WTC11 (cell line): ENCODE measurements at regions not wholly inside any gene's neighbourhood (a gene's known extent, or its start where the extent isn't known, plus 50 kb on each side); places are given as distances from the start of the nearest gene placed in this dataset.

Experiments
- ATAC-seq: fragments of 200-7000 bp; cut with Tn5 transposase; 2 replicates; pipeline ENCODE4 v1.10.0; 2021; ENCODE audit warnings: mild to moderate bottlenecking, moderate library complexity
- CTCF ChIA-PET: fragments of 300-600 bp; sonication (Branson Sonifier 250); formaldehyde crosslinking; loops from one replicate; lab custom pipeline; 2021; ENCODE audit warnings: antibody characterized with exemption; lab: Charles Lee
- POLR2A ChIA-PET: fragments of 350-600 bp; sonication (Branson Sonifier 250); formaldehyde crosslinking; loops from one replicate; lab custom pipeline; 2021; ENCODE audit warnings: antibody characterized with exemption; lab: Charles Lee
- DNase-seq: peaks from one replicate; pipeline ENCODE4 v3.0.0; 2021; ENCODE audit warnings: low spot score
- H3K27ac Mint-ChIP-seq: 2 replicates; pipeline ENCODE4 v1.8.0; 2021; ENCODE audit warnings: mixed read lengths
- H3K27me3 Mint-ChIP-seq: 2 replicates; pipeline ENCODE4 v1.8.0; 2021; ENCODE audit warnings: low read depth, mild to moderate bottlenecking, moderate library complexity, mixed read lengths
- H3K36me3 Mint-ChIP-seq: 2 replicates; pipeline ENCODE4 v1.8.0; 2021; ENCODE audit warnings: mixed read lengths
- H3K4me1 Mint-ChIP-seq: 2 replicates; pipeline ENCODE4 v1.8.0; 2022; ENCODE audit warnings: mixed read lengths
- H3K4me3 Mint-ChIP-seq: 2 replicates; pipeline ENCODE4 v1.8.0; 2021; ENCODE audit warnings: mild to moderate bottlenecking, moderate library complexity, mixed read lengths
- H3K9me3 Mint-ChIP-seq: 2 replicates; pipeline ENCODE4 v1.8.0; 2021; ENCODE audit warnings: mixed read lengths
- CBFB ChIP-seq: sonication (generic); formaldehyde crosslinking; IDR thresholded peaks from 2 replicates; pipeline ENCODE4 v1.8.1; 2022; ENCODE audit warnings: mild to moderate bottlenecking, low read depth, missing genetic modification reagents
- EMX1 ChIP-seq: fragments of 250-450 bp; sonication (Bioruptor Pico); IDR thresholded peaks from 2 replicates; pipeline ENCODE4 v1.8.0; 2021; ENCODE audit warnings: mild to moderate bottlenecking
- NFE2L1 ChIP-seq: sonication (generic); formaldehyde crosslinking; IDR thresholded peaks from 2 replicates; pipeline ENCODE4 v1.8.1; 2023; ENCODE audit warnings: missing genetic modification reagents
- TEAD4 ChIP-seq: sonication (generic); formaldehyde crosslinking; IDR thresholded peaks from 2 replicates; pipeline ENCODE4 v1.8.0; 2022; ENCODE audit warnings: mild to moderate bottlenecking, missing genetic modification reagents
- ZNF263 ChIP-seq: sonication (generic); formaldehyde crosslinking; IDR thresholded peaks from 2 replicates; pipeline ENCODE4 v1.8.1; 2022; ENCODE audit warnings: low read depth, mild to moderate bottlenecking, moderate library complexity, missing genetic modification reagents
- ZNF423 ChIP-seq: fragments of 250-450 bp; sonication (Bioruptor Pico); IDR thresholded peaks from 2 replicates; pipeline ENCODE4 v2.1.2; 2022; ENCODE audit warnings: mild to moderate bottlenecking, moderate library complexity
- TF ChIP-seq, protein P1 (sequence below): sonication (generic); formaldehyde crosslinking; IDR thresholded peaks from 2 replicates; pipeline ENCODE4 v1.8.0; 2023; ENCODE audit warnings: mild to moderate bottlenecking, missing genetic modification reagents
- TF ChIP-seq, protein P2 (sequence below): sonication (generic); formaldehyde crosslinking; IDR thresholded peaks from 2 replicates; pipeline ENCODE4 v1.8.1; 2023; ENCODE audit warnings: mild to moderate bottlenecking, missing genetic modification reagents, borderline replicate concordance
- TF ChIP-seq, protein P3 (sequence below): sonication (generic); formaldehyde crosslinking; IDR thresholded peaks from 2 replicates; pipeline ENCODE4 v1.8.0; 2022; ENCODE audit warnings: missing genetic modification reagents
- TF ChIP-seq, protein P4 (sequence below): sonication (generic); formaldehyde crosslinking; IDR thresholded peaks from 2 replicates; pipeline ENCODE4 v1.8.0; 2023; ENCODE audit warnings: missing genetic modification reagents
- TF ChIP-seq, protein P5 (sequence below): sonication (generic); formaldehyde crosslinking; IDR thresholded peaks from 2 replicates; pipeline ENCODE4 v1.8.0; 2022; ENCODE audit warnings: mild to moderate bottlenecking, missing genetic modification reagents

DNA sequence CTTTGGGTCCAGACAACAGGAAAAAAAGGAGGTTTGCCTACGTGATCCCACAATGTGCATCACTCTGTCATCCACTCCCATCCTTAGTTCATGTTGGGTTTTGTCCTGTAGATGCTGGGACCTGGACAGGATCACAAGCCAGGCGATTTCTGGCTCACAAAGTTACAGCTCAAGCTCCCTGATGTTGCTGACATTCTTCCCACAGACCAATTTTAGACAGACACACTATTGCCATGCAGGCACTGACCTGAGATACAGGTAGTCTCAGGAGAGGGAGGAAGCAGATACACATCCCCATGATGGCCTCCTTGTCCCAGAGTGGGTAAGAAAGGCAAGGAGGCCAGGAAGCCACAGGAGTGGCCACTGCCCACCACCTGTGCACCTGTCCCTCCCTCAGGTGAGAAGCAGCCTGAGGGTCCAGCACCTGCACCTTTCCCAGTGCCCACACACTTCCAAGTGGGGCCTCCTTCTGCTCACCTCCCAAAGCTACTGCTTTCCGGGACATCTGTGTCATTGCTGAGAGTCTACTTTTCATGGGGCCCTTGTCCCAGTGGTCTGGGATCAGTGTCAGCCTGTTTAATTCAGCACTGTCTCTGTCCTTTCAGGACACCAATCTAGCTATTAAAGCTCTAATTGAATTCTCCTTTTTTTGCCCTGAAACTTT lies 52.0 kb upstream of the TOP3B start:
- CTCF ChIA-PET: interaction anchor here (1.0 to 2.0 kb wide), 3 partner anchors 9 to 62 kb away, joined by 3 to 6 read pairs (median 6); no protein-coding TSS in a partner anchor
- Mint-ChIP-seq H3K4me1 (peaks cover 9% of the 10 kb centered on the region), H3K4me3 (no peak overlapping the region), H3K27ac (no peak overlapping the region), H3K9me3 (no peaks in the 10 kb centered on the region), H3K27me3 (peaks cover 98% of the 10 kb centered on the region), H3K36me3 (no peaks in the 10 kb centered on the region)
- no peak for TF ChIP-seq NFE2L1 (CRISPR knock-in tag)
- TF ChIP-seq, protein P1, sequence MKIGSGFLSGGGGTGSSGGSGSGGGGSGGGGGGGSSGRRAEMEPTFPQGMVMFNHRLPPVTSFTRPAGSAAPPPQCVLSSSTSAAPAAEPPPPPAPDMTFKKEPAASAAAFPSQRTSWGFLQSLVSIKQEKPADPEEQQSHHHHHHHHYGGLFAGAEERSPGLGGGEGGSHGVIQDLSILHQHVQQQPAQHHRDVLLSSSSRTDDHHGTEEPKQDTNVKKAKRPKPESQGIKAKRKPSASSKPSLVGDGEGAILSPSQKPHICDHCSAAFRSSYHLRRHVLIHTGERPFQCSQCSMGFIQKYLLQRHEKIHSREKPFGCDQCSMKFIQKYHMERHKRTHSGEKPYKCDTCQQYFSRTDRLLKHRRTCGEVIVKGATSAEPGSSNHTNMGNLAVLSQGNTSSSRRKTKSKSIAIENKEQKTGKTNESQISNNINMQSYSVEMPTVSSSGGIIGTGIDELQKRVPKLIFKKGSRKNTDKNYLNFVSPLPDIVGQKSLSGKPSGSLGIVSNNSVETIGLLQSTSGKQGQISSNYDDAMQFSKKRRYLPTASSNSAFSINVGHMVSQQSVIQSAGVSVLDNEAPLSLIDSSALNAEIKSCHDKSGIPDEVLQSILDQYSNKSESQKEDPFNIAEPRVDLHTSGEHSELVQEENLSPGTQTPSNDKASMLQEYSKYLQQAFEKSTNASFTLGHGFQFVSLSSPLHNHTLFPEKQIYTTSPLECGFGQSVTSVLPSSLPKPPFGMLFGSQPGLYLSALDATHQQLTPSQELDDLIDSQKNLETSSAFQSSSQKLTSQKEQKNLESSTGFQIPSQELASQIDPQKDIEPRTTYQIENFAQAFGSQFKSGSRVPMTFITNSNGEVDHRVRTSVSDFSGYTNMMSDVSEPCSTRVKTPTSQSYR (CRISPR knock-in tag): no peak
- TF ChIP-seq, protein P2, sequence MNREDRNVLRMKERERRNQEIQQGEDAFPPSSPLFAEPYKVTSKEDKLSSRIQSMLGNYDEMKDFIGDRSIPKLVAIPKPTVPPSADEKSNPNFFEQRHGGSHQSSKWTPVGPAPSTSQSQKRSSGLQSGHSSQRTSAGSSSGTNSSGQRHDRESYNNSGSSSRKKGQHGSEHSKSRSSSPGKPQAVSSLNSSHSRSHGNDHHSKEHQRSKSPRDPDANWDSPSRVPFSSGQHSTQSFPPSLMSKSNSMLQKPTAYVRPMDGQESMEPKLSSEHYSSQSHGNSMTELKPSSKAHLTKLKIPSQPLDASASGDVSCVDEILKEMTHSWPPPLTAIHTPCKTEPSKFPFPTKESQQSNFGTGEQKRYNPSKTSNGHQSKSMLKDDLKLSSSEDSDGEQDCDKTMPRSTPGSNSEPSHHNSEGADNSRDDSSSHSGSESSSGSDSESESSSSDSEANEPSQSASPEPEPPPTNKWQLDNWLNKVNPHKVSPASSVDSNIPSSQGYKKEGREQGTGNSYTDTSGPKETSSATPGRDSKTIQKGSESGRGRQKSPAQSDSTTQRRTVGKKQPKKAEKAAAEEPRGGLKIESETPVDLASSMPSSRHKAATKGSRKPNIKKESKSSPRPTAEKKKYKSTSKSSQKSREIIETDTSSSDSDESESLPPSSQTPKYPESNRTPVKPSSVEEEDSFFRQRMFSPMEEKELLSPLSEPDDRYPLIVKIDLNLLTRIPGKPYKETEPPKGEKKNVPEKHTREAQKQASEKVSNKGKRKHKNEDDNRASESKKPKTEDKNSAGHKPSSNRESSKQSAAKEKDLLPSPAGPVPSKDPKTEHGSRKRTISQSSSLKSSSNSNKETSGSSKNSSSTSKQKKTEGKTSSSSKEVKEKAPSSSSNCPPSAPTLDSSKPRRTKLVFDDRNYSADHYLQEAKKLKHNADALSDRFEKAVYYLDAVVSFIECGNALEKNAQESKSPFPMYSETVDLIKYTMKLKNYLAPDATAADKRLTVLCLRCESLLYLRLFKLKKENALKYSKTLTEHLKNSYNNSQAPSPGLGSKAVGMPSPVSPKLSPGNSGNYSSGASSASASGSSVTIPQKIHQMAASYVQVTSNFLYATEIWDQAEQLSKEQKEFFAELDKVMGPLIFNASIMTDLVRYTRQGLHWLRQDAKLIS (CRISPR knock-in tag): no peak
- TF ChIP-seq, protein P3, sequence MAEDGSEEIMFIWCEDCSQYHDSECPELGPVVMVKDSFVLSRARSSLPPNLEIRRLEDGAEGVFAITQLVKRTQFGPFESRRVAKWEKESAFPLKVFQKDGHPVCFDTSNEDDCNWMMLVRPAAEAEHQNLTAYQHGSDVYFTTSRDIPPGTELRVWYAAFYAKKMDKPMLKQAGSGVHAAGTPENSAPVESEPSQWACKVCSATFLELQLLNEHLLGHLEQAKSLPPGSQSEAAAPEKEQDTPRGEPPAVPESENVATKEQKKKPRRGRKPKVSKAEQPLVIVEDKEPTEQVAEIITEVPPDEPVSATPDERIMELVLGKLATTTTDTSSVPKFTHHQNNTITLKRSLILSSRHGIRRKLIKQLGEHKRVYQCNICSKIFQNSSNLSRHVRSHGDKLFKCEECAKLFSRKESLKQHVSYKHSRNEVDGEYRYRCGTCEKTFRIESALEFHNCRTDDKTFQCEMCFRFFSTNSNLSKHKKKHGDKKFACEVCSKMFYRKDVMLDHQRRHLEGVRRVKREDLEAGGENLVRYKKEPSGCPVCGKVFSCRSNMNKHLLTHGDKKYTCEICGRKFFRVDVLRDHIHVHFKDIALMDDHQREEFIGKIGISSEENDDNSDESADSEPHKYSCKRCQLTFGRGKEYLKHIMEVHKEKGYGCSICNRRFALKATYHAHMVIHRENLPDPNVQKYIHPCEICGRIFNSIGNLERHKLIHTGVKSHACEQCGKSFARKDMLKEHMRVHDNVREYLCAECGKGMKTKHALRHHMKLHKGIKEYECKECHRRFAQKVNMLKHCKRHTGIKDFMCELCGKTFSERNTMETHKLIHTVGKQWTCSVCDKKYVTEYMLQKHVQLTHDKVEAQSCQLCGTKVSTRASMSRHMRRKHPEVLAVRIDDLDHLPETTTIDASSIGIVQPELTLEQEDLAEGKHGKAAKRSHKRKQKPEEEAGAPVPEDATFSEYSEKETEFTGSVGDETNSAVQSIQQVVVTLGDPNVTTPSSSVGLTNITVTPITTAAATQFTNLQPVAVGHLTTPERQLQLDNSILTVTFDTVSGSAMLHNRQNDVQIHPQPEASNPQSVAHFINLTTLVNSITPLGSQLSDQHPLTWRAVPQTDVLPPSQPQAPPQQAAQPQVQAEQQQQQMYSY (CRISPR knock-in tag): no peak
- TF ChIP-seq CBFB (CRISPR knock-in tag): no peak
- no peak for TF ChIP-seq ZNF423 (CRISPR knock-in tag)
- TF ChIP-seq TEAD4 (CRISPR knock-in tag): no peak
- TF ChIP-seq, protein P4, sequence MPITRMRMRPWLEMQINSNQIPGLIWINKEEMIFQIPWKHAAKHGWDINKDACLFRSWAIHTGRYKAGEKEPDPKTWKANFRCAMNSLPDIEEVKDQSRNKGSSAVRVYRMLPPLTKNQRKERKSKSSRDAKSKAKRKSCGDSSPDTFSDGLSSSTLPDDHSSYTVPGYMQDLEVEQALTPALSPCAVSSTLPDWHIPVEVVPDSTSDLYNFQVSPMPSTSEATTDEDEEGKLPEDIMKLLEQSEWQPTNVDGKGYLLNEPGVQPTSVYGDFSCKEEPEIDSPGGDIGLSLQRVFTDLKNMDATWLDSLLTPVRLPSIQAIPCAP (CRISPR knock-in tag): no peak
- no peak for TF ChIP-seq EMX1 (CRISPR knock-in tag)
- TF ChIP-seq ZNF263 (CRISPR knock-in tag): no peak
- TF ChIP-seq, protein P5, sequence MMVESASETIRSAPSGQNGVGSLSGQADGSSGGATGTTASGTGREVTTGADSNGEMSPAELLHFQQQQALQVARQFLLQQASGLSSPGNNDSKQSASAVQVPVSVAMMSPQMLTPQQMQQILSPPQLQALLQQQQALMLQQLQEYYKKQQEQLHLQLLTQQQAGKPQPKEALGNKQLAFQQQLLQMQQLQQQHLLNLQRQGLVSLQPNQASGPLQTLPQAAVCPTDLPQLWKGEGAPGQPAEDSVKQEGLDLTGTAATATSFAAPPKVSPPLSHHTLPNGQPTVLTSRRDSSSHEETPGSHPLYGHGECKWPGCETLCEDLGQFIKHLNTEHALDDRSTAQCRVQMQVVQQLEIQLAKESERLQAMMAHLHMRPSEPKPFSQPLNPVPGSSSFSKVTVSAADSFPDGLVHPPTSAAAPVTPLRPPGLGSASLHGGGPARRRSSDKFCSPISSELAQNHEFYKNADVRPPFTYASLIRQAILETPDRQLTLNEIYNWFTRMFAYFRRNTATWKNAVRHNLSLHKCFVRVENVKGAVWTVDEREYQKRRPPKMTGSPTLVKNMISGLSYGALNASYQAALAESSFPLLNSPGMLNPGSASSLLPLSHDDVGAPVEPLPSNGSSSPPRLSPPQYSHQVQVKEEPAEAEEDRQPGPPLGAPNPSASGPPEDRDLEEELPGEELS (CRISPR knock-in tag): no peak
- DNase-seq (no peak), ATAC-seq (no peak)
- POLR2A ChIA-PET: no interaction called here
